Esophagus muscularis mucosa (tissue), 4 donors: ENCODE measurements at regions not wholly inside any gene's neighbourhood (a gene's known extent, or its start where the extent isn't known, plus 50 kb on each side); places are given as distances from the start of the nearest gene placed in this dataset.
"Not testable (repeated sequence)": the region's sequence is repeated elsewhere in the genome, so short reads cannot be mapped to it uniquely, and the experiment has no call there.

Experiments
- DNase-seq: peaks from one replicate; pipeline ENCODE4 v3.0.0-alpha.2; 2017; ENCODE audit errors: extremely low spot score
- H3K27ac ChIP-seq, 4 donors: fragments of 200-600 bp; sonication (generic); replicated peaks in 1 of 4; 1 replicate in 3 of 4; 2 replicates in 1 of 4; pipeline ENCODE4 v1.5.1; 2016 to 2019; ENCODE audit warnings: mild to moderate bottlenecking in 1 of 4
- H3K27me3 ChIP-seq, 4 donors: fragments of 200-600 bp; sonication (generic); one replicate each; pipeline versions ENCODE4 v1.5.1 to v1.6.0; 2016 to 2019
- H3K36me3 ChIP-seq, 4 donors: fragments of 200-600 bp; sonication (generic); one replicate each; pipeline ENCODE4 v1.5.1; 2016 to 2019
- H3K4me1 ChIP-seq, 4 donors: fragments of 200-600 bp; sonication (generic); one replicate each; pipeline ENCODE4 v1.5.1; 2016 to 2019
- H3K4me3 ChIP-seq, 4 donors: fragments of 200-600 bp; sonication (generic); 1 replicate in 2 of 4; 2 replicates in 2 of 4; pipeline ENCODE4 v1.5.1; 2016 to 2019; ENCODE audit warnings: mild to moderate bottlenecking in 4 of 4, moderate library complexity in 1 of 4
- H3K9me3 ChIP-seq, 4 donors: fragments of 200-600 bp; sonication (generic); 1 replicate in 3 of 4; 2 replicates in 1 of 4; pipeline ENCODE4 v1.5.1; 2016 to 2019
- EP300 ChIP-seq: sonication (generic); formaldehyde crosslinking; IDR thresholded peaks from one replicate; pipeline ENCODE4 v1.6.1; 2017; ENCODE audit warnings: antibody characterized with exemption
- POLR2A ChIP-seq: fragments of 450-650 bp; IDR thresholded peaks from one replicate; pipeline ENCODE4 v1.6.1; 2017; ENCODE audit warnings: antibody characterized with exemption, moderate library complexity, mild to moderate bottlenecking, low read depth
- POLR2AphosphoS5 ChIP-seq, 2 donors: sonication (generic); formaldehyde crosslinking; IDR thresholded peaks; one replicate each; pipeline ENCODE4 v1.6.1; 2017; ENCODE audit warnings: antibody characterized with exemption in 2 of 2
- WGBS: methylation state at CpG from one replicate; pipeline ENCODE4 v1.1.5; 2018; 5-methylcytosine and 5-hydroxymethylcytosine counted together
- intact Hi-C: fragments of 100-400 bp; cut with DNase I; formaldehyde crosslinking; loops from one replicate; pipeline ENCODE4 v1.15.1; 2023
- TF ChIP-seq, protein P1 (sequence below), 3 experiments: fragments of 200-600 bp in 2 of 3; fragments of 450-650 bp in 1 of 3; sonication (generic) in 2 of 3; IDR thresholded peaks; one replicate each; pipeline ENCODE4 v1.5.1; 2017 to 2019; ENCODE audit warnings: antibody characterized with exemption in 3 of 3, mild to moderate bottlenecking in 2 of 3, moderate library complexity in 1 of 3

GRCh38 chr1:118535901-118536300 is 350.9 kb upstream of the SPAG17 start:
- no peak overlapping the region for H3K27ac ChIP-seq
- intact Hi-C loops: no loop called here
- no peaks in the 10 kb centered on the region for H3K36me3 ChIP-seq
- WGBS: 58% methylated on average over 3 of the region's 3 CpGs
- H3K4me3 ChIP-seq: no peak overlapping the region
- H3K9me3 ChIP-seq: no peaks in the 10 kb centered on the region
- H3K4me1 ChIP-seq: no peaks in the 10 kb centered on the region
- no peaks in the 10 kb centered on the region for H3K27me3 ChIP-seq
- TF ChIP-seq EP300 (no peak), POLR2AphosphoS5 (IDR thresholded peaks at IDR 0.05) (no peak), POLR2A (no peak)
- TF ChIP-seq, protein P1, sequence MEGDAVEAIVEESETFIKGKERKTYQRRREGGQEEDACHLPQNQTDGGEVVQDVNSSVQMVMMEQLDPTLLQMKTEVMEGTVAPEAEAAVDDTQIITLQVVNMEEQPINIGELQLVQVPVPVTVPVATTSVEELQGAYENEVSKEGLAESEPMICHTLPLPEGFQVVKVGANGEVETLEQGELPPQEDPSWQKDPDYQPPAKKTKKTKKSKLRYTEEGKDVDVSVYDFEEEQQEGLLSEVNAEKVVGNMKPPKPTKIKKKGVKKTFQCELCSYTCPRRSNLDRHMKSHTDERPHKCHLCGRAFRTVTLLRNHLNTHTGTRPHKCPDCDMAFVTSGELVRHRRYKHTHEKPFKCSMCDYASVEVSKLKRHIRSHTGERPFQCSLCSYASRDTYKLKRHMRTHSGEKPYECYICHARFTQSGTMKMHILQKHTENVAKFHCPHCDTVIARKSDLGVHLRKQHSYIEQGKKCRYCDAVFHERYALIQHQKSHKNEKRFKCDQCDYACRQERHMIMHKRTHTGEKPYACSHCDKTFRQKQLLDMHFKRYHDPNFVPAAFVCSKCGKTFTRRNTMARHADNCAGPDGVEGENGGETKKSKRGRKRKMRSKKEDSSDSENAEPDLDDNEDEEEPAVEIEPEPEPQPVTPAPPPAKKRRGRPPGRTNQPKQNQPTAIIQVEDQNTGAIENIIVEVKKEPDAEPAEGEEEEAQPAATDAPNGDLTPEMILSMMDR (IDR thresholded peaks at IDR 0.05): no peak
- no peak for DNase-seq

GRCh38 chr1:118511922-118512321 is 326.9 kb upstream of the SPAG17 start:
- H3K9me3 ChIP-seq: peaks cover 0 to 18% (median 7%) of the 10 kb centered on the region in 4 donors
- H3K27me3 ChIP-seq, H3K27ac ChIP-seq, H3K4me3 ChIP-seq, H3K4me1 ChIP-seq, DNase-seq, H3K36me3 ChIP-seq, intact Hi-C loops: not testable (repeated sequence)
- 89% methylated on average over 1 of the region's 1 CpG for WGBS

DNA sequence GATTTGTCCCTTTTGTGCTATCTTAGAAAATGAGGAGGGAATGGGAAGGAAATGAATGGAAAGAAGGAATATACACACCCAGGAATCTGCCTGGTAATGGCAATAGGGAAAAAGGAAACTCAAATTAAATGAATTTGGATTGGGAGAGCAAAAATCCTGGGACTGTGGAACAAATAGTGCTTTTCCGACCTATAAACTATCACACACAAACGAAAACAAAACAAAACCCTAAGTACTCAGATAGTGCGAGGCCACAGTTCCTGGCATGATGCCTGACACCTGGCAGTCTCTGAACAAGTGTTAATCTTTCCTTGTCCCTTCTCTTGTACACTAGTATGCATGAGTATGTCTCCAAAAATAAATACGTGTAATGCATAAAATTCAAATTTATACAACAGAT is 319.8 kb upstream of the SPAG17 start:
- Histone ChIP-seq H3K4me3 (no peak overlapping the region), H3K4me1 (peaks cover 0 to 5% (median 0%) of the 10 kb centered on the region in 4 donors), H3K36me3 (no peaks in the 10 kb centered on the region), H3K9me3 (no peaks in the 10 kb centered on the region), H3K27me3 (no peaks in the 10 kb centered on the region), H3K27ac (no peak overlapping the region)
- TF ChIP-seq EP300 (no peak), POLR2AphosphoS5 (IDR thresholded peaks at IDR 0.05) (no peak), POLR2A (no peak)
- TF ChIP-seq, protein P1 (IDR thresholded peaks at IDR 0.05): no peak
- whole genome bisulfite sequencing: 61% methylated on average over 4 of the region's 4 CpGs
- intact Hi-C loops: no loop called here
- no peak for DNase-seq

DNA sequence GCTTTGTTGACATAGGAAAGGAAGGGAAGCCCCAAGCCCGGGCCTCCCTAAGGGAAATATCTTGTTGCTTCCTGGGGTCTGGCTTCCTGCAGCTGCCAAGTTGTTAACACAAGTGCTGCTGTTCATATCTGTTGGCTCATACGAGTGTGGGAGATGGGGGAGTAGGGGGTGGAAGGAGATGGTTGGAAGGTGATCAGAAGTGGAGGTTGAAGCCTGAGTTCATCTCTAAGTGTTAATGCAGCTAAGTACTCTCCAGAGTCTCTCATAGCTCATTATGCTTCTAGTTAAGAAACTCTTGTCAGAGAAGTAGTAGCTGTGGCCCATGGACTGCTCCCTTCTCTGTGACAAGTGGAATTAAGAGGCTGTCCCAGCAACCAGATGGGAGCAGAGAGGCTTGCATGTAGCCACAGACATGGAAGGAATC is 319.2 kb upstream of the SPAG17 start:
- 12% methylated on average over 2 of the region's 2 CpGs for WGBS
- H3K27me3 ChIP-seq: no peaks in the 10 kb centered on the region
- TF ChIP-seq, protein P1 (IDR thresholded peaks at IDR 0.05): no peak
- TF ChIP-seq POLR2A (no peak), EP300 (no peak), POLR2AphosphoS5 (IDR thresholded peaks at IDR 0.05) (no peak)
- no peak overlapping the region for H3K4me3 ChIP-seq
- intact Hi-C loops: no loop called here
- H3K27ac ChIP-seq: no peak overlapping the region
- no peaks in the 10 kb centered on the region for H3K9me3 ChIP-seq
- H3K36me3 ChIP-seq: no peaks in the 10 kb centered on the region
- H3K4me1 ChIP-seq: peaks cover 0 to 5% (median 0%) of the 10 kb centered on the region in 4 donors
- DNase-seq: no peak

- Histone ChIP-seq H3K27me3 (no peaks in the 10 kb centered on the region), H3K36me3 (no peaks in the 10 kb centered on the region), H3K4me3 (no peak overlapping the region), H3K27ac (no peak overlapping the region), H3K4me1 (peaks cover 0 to 5% (median 0%) of the 10 kb centered on the region in 4 donors), H3K9me3 (no peaks in the 10 kb centered on the region)
- DNase-seq: no peak
- intact Hi-C loops: no loop called here
- TF ChIP-seq POLR2AphosphoS5 (IDR thresholded peaks at IDR 0.05) (no peak), POLR2A (no peak), EP300 (no peak)
- TF ChIP-seq, protein P1 (IDR thresholded peaks at IDR 0.05): no peak
These were observed 318.7 kb upstream of the SPAG17 start for GRCh38 chr1:118503752-118504151.
